IPS-NIHi11 (cell line): ENCODE measurements at regions not wholly inside any gene's neighbourhood (a gene's known extent, or its start where the extent isn't known, plus 50 kb on each side); places are given as distances from the start of the nearest gene placed in this dataset.
"Not testable (repeated sequence)": the region's sequence is repeated elsewhere in the genome, so short reads cannot be mapped to it uniquely, and the experiment has no call there.

Source experiments
- DNase-seq: peaks from one replicate; pipeline ENCODE4 v3.0.0; 2012; ENCODE audit warnings: mixed read lengths, low spot score

GRCh38 chr3:24687671-24688070, 193.0 kb upstream of the THRB start:
- no peak for DNase-seq

- peak; percentile 33 for DNase-seq
These were observed 193.9 kb upstream of the THRB start for GRCh38 chr3:24688446-24689148.

GRCh38 chr3:24689353-24689752, 194.7 kb upstream of the THRB start:
- no peak for DNase-seq

GRCh38 chr3:24690777-24691176, 196.1 kb upstream of the THRB start:
- no peak for DNase-seq

- DNase-seq: not testable (repeated sequence)
These were observed 204.4 kb upstream of the THRB start for GRCh38 chr3:24699078-24699477.

- DNase-seq: no peak
These were observed 209.8 kb upstream of the THRB start for GRCh38 chr3:24704496-24704895.

- DNase-seq: no peak
These were observed 213.3 kb upstream of the THRB start for GRCh38 chr3:24707936-24708335.

- no peak for DNase-seq
These were observed 215.3 kb upstream of the THRB start for GRCh38 chr3:24709956-24710355.

GRCh38 chr3:24713516-24713915, 218.9 kb upstream of the THRB start:
- DNase-seq: no peak

- DNase-seq: no peak
These were observed 219.8 kb upstream of the THRB start for GRCh38 chr3:24714436-24714835.

- DNase-seq: no peak
These were observed 220.6 kb upstream of the THRB start for GRCh38 chr3:24715171-24715792.

- DNase-seq: no peak
These were observed 227.4 kb upstream of the THRB start for GRCh38 chr3:24722087-24722486.

GRCh38 chr3:24725514-24726255, 231.0 kb upstream of the THRB start:
- DNase-seq: no peak

GRCh38 chr3:24726423-24726822, 231.8 kb upstream of the THRB start:
- DNase-seq: no peak

GRCh38 chr3:24730173-24730572, 235.5 kb upstream of the THRB start:
- DNase-seq: no peak

GRCh38 chr3:24734019-24734418, 239.4 kb upstream of the THRB start:
- DNase-seq: no peak

GRCh38 chr3:24736701-24737100, 242.1 kb upstream of the THRB start:
- DNase-seq: no peak

- peak; percentile 22 for DNase-seq
These were observed 245.7 kb upstream of the THRB start for GRCh38 chr3:24740326-24740725.

GRCh38 chr3:24741506-24741905, 246.9 kb upstream of the THRB start:
- DNase-seq: no peak

GRCh38 chr3:24748520-24748919, 253.9 kb upstream of the THRB start:
- DNase-seq: no peak

GRCh38 chr3:24751020-24751419, 256.4 kb upstream of the THRB start:
- DNase-seq: no peak

- no peak for DNase-seq
These were observed 261.6 kb upstream of the THRB start for GRCh38 chr3:24756101-24756888.
